Tibial nerve (tissue), 4 donors: ENCODE measurements at regions not wholly inside any gene's neighbourhood (a gene's known extent, or its start where the extent isn't known, plus 50 kb on each side); places are given as distances from the start of the nearest gene placed in this dataset.

Experiments used
- DNase-seq, 2 donors: peaks; one replicate each; pipeline ENCODE4 v3.0.0-alpha.2; 2019; ENCODE audit warnings: low spot score in 2 of 2
- H3K27ac ChIP-seq, 4 donors: fragments of 200-600 bp; sonication (generic) in 3 of 4; one replicate each; pipeline ENCODE4 v1.5.1; 2017 to 2019; ENCODE audit warnings: mild to moderate bottlenecking in 1 of 4
- H3K27me3 ChIP-seq, 2 donors: fragments of 200-600 bp; sonication (generic) in 1 of 2; one replicate each; pipeline versions ENCODE4 v1.5.1 to v1.6.0; 2017 to 2019
- H3K36me3 ChIP-seq, 3 donors: fragments of 200-600 bp; sonication (generic); one replicate each; pipeline ENCODE4 v1.5.1; 2018 to 2019
- H3K4me1 ChIP-seq, 4 donors: fragments of 200-600 bp; sonication (generic) in 3 of 4; one replicate each; pipeline ENCODE4 v1.5.1; 2017 to 2019
- H3K4me3 ChIP-seq, 4 donors: fragments of 200-600 bp; sonication (generic) in 3 of 4; one replicate each; pipeline ENCODE4 v1.5.1; 2017 to 2019; ENCODE audit warnings: mild to moderate bottlenecking in 1 of 4, moderate library complexity in 1 of 4
- H3K9me3 ChIP-seq, 4 donors: fragments of 200-600 bp; sonication (generic) in 3 of 4; one replicate each; pipeline ENCODE4 v1.5.1; 2017 to 2019
- CTCF ChIP-seq, 5 experiments: fragments of 200-600 bp in 3 of 5; fragments of 450-650 bp in 2 of 5; sonication (generic) in 3 of 5; IDR thresholded peaks; one replicate each; pipeline ENCODE4 v1.5.1; 2016 to 2019; ENCODE audit warnings: antibody characterized with exemption in 5 of 5, mild to moderate bottlenecking in 3 of 5, moderate library complexity in 2 of 5
- EP300 ChIP-seq, 2 donors: sonication (generic); formaldehyde crosslinking; IDR thresholded peaks; one replicate each; pipeline ENCODE4 v1.6.1; 2017; ENCODE audit warnings: antibody characterized with exemption in 2 of 2, mild to moderate bottlenecking in 1 of 2
- POLR2A ChIP-seq, 2 donors: fragments of 450-650 bp; IDR thresholded peaks; one replicate each; pipeline ENCODE4 v1.6.1; 2017; ENCODE audit warnings: antibody characterized with exemption in 2 of 2, mild to moderate bottlenecking in 2 of 2, moderate library complexity in 2 of 2
- WGBS, 2 donors: methylation state at CpG; one replicate each; pipeline ENCODE4 v1.1.5; 2018; 5-methylcytosine and 5-hydroxymethylcytosine counted together

GRCh38 chr3:147312786-147313280, 93.5 kb downstream of the ZIC4 start:
- 26 to 34% methylated on average over 2 of the region's 2 CpGs for WGBS, 2 donors
- H3K27me3 ChIP-seq = no peaks in the 10 kb centered on the region
- no peaks in the 10 kb centered on the region for H3K9me3 ChIP-seq
- no peaks in the 10 kb centered on the region for H3K4me1 ChIP-seq
- TF ChIP-seq EP300 (IDR thresholded peaks at IDR 0.05) (no peak), POLR2A (IDR thresholded peaks at IDR 0.05) (no peak), CTCF (IDR thresholded peaks at IDR 0.05) (no peak)
- H3K36me3 ChIP-seq = no peaks in the 10 kb centered on the region
- DNase-seq = no peak
- no peak overlapping the region for H3K27ac ChIP-seq
- H3K4me3 ChIP-seq = no peak overlapping the region

- H3K27ac ChIP-seq = no peak overlapping the region
- no peaks in the 10 kb centered on the region for H3K36me3 ChIP-seq
- H3K27me3 ChIP-seq = no peaks in the 10 kb centered on the region
- H3K9me3 ChIP-seq = no peaks in the 10 kb centered on the region
- whole genome bisulfite sequencing, 2 donors = 72 to 75% methylated on average over 2 of the region's 2 CpGs
- H3K4me3 ChIP-seq = no peak overlapping the region
- no peak for TF ChIP-seq POLR2A (IDR thresholded peaks at IDR 0.05)
- no peak for TF ChIP-seq CTCF (IDR thresholded peaks at IDR 0.05)
- no peak for TF ChIP-seq EP300 (IDR thresholded peaks at IDR 0.05)
- H3K4me1 ChIP-seq = no peaks in the 10 kb centered on the region
- no peak for DNase-seq
Measured at GRCh38 chr3:147311716-147312115, 94.6 kb downstream of the ZIC4 start.

GRCh38 chr3:147305533-147306250, 100.7 kb downstream of the ZIC4 start:
- Histone ChIP-seq H3K36me3 (no peaks in the 10 kb centered on the region), H3K4me3 (no peak overlapping the region), H3K4me1 (no peaks in the 10 kb centered on the region), H3K9me3 (no peaks in the 10 kb centered on the region), H3K27me3 (no peaks in the 10 kb centered on the region), H3K27ac (no peak overlapping the region)
- TF ChIP-seq EP300 (IDR thresholded peaks at IDR 0.05) = no peak
- no peak for TF ChIP-seq CTCF (IDR thresholded peaks at IDR 0.05)
- no peak for TF ChIP-seq POLR2A (IDR thresholded peaks at IDR 0.05)
- DNase-seq = no peak

- no peak for DNase-seq
- H3K27me3 ChIP-seq = no peaks in the 10 kb centered on the region
- H3K4me3 ChIP-seq = no peak overlapping the region
- TF ChIP-seq EP300 (IDR thresholded peaks at IDR 0.05) = no peak
- TF ChIP-seq POLR2A (IDR thresholded peaks at IDR 0.05) = no peak
- H3K36me3 ChIP-seq = no peaks in the 10 kb centered on the region
- no peaks in the 10 kb centered on the region for H3K9me3 ChIP-seq
- WGBS, 2 donors = 83 to 90% methylated on average over 4 of the region's 4 CpGs
- no peaks in the 10 kb centered on the region for H3K4me1 ChIP-seq
- no peak overlapping the region for H3K27ac ChIP-seq
Measured at GRCh38 chr3:147304756-147305155, 101.6 kb downstream of the ZIC4 start.

GRCh38 chr3:147301781-147302180, 104.6 kb downstream of the ZIC4 start:
- no peaks in the 10 kb centered on the region for H3K9me3 ChIP-seq
- peaks cover 0 to 12% (median 0%) of the 10 kb centered on the region in 4 donors for H3K4me1 ChIP-seq
- WGBS, 2 donors = 75 to 80% methylated on average over 1 of the region's 1 CpG
- no peaks in the 10 kb centered on the region for H3K36me3 ChIP-seq
- no peak overlapping the region for H3K4me3 ChIP-seq
- H3K27me3 ChIP-seq = no peaks in the 10 kb centered on the region
- DNase-seq = no peak
- no peak for TF ChIP-seq POLR2A (IDR thresholded peaks at IDR 0.05)
- no peak for TF ChIP-seq EP300 (IDR thresholded peaks at IDR 0.05)
- no peak for TF ChIP-seq CTCF (IDR thresholded peaks at IDR 0.05)
- no peak overlapping the region for H3K27ac ChIP-seq
